8988T (cell line): ENCODE measurements at regions not wholly inside any gene's neighbourhood (a gene's known extent, or its start where the extent isn't known, plus 50 kb on each side); places are given as distances from the start of the nearest gene placed in this dataset.
A peak's percentile ranks its signal among the peaks of the same experiment; 100 is the strongest.
"Not testable (repeated sequence)": the region's sequence is repeated elsewhere in the genome, so short reads cannot be mapped to it uniquely, and the experiment has no call there.

Experiments used
- DNase-seq: peaks from one replicate; pipeline ENCODE4 v3.0.0; 2011

GRCh38 chr1:217136895-217137205 lies 413.6 kb upstream of the ESRRG start:
- DNase-seq, result no peak

GRCh38 chr1:217135987-217136894 lies 413.0 kb upstream of the ESRRG start:
- no peak for DNase-seq

- DNase-seq, result no peak
Observed at GRCh38 chr1:217135569-217135915, 412.3 kb upstream of the ESRRG start.

- no peak for DNase-seq
Observed at GRCh38 chr1:217134857-217135568, 411.8 kb upstream of the ESRRG start.

GRCh38 chr1:217133958-217134856 lies 411.0 kb upstream of the ESRRG start:
- DNase-seq, result peak; percentile 16

- no peak for DNase-seq
Observed at GRCh38 chr1:217133092-217133491, 409.9 kb upstream of the ESRRG start.

- not testable (repeated sequence) for DNase-seq
Observed at GRCh38 chr1:217123340-217123739, 400.1 kb upstream of the ESRRG start.

- no peak for DNase-seq
Observed at GRCh38 chr1:217117973-217118465, 394.8 kb upstream of the ESRRG start.

GRCh38 chr1:217115404-217116380 lies 392.5 kb upstream of the ESRRG start:
- DNase-seq, result no peak

- no peak for DNase-seq
Observed at GRCh38 chr1:217109928-217110327, 386.7 kb upstream of the ESRRG start.

- DNase-seq, result no peak
Observed at GRCh38 chr1:217106231-217106901, 383.1 kb upstream of the ESRRG start.

GRCh38 chr1:217105437-217105836 lies 382.2 kb upstream of the ESRRG start:
- no peak for DNase-seq

GRCh38 chr1:217097819-217098218 lies 374.6 kb upstream of the ESRRG start:
- DNase-seq, result no peak

GRCh38 chr1:217096200-217096599 lies 373.0 kb upstream of the ESRRG start:
- DNase-seq, result no peak

GRCh38 chr1:217095050-217095622 lies 371.9 kb upstream of the ESRRG start:
- no peak for DNase-seq

GRCh38 chr1:217091561-217091960 lies 368.3 kb upstream of the ESRRG start:
- DNase-seq, result no peak

GRCh38 chr1:217090060-217090911 lies 367.1 kb upstream of the ESRRG start:
- no peak for DNase-seq

GRCh38 chr1:217089361-217090014 lies 366.3 kb upstream of the ESRRG start:
- peak; percentile 56 for DNase-seq

- DNase-seq, result no peak
Observed at GRCh38 chr1:217088521-217089284, 365.5 kb upstream of the ESRRG start.
